Muscle layer of colon (tissue), 2 donors: ENCODE measurements at regions not wholly inside any gene's neighbourhood (a gene's known extent, or its start where the extent isn't known, plus 50 kb on each side); places are given as distances from the start of the nearest gene placed in this dataset.
"Not testable (repeated sequence)": the region's sequence is repeated elsewhere in the genome, so short reads cannot be mapped to it uniquely, and the experiment has no call there.

ENCODE experiments used
- H3K27ac ChIP-seq: one replicate; pipeline ENCODE4 v1.7.0; 2013; ENCODE audit warnings: low read depth, mild to moderate bottlenecking, low read length, moderate library complexity
- H3K27me3 ChIP-seq, 2 donors: one replicate each; pipeline ENCODE4 v1.7.0; 2013; ENCODE audit warnings: low read length in 2 of 2, mild to moderate bottlenecking in 2 of 2; ENCODE audit not compliant: insufficient read depth in 2 of 2, control insufficient read depth in 1 of 2
- H3K36me3 ChIP-seq: one replicate; pipeline ENCODE4 v1.7.0; 2013; ENCODE audit warnings: mild to moderate bottlenecking, low read length; ENCODE audit not compliant: insufficient read depth
- H3K4me1 ChIP-seq: one replicate; pipeline ENCODE4 v1.7.0; 2013; ENCODE audit warnings: mild to moderate bottlenecking, low read length; ENCODE audit not compliant: insufficient read depth
- H3K4me3 ChIP-seq, 2 donors: one replicate each; pipeline ENCODE4 v1.7.0; 2013; ENCODE audit warnings: low read length in 2 of 2, low read depth in 1 of 2, mild to moderate bottlenecking in 1 of 2, moderate library complexity in 1 of 2
- H3K9ac ChIP-seq: one replicate; pipeline ENCODE4 v1.7.0; 2013; ENCODE audit warnings: low read length
- H3K9me3 ChIP-seq: one replicate; pipeline ENCODE4 v1.7.0; 2013; ENCODE audit warnings: mild to moderate bottlenecking, low read length
- donor health status: abdominal sarcoma.
- donor health status: Adenocarcinoma of cecum.

DNA sequence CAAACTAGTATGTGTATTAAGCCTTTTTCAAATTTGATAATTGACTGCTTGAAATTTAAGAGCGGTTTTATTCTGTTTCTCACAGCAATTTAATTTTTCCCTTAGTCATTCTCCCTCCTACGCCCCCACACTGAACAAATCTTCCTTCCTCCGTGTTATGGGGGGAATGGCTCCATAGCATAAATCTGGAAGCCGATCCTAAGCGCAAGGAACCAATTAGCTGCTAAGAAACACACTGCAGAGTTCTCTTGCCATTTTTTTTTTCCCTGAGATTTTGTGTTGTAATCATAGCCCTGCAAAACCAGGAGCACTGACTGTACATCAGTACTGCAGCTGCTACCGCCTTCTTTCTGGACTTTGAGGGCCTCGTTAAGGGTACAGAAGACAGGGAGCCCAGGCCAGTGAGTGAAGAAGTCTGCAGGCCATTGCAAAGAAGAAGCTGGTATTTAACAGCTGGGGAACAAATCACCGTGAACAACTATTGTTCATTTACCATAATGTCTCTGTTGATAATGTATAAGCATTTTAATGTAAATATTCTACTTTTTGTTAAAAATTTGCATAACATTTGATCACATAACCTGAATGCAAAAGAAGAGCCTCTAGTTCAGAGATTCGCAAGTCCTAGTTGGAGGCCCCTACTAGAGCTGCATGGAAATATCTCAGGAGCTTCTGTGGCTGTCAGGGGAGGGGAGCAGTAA is 264.0 kb downstream of the LRATD1 start:
- no peak overlapping the region for H3K9ac ChIP-seq
- no peak overlapping the region for H3K4me3 ChIP-seq
- H3K9me3 ChIP-seq: no peaks in the 10 kb centered on the region
- H3K4me1 ChIP-seq: no peaks in the 10 kb centered on the region
- no peak overlapping the region for H3K27ac ChIP-seq
- H3K36me3 ChIP-seq: no peaks in the 10 kb centered on the region
- H3K27me3 ChIP-seq: no peaks in the 10 kb centered on the region

DNA sequence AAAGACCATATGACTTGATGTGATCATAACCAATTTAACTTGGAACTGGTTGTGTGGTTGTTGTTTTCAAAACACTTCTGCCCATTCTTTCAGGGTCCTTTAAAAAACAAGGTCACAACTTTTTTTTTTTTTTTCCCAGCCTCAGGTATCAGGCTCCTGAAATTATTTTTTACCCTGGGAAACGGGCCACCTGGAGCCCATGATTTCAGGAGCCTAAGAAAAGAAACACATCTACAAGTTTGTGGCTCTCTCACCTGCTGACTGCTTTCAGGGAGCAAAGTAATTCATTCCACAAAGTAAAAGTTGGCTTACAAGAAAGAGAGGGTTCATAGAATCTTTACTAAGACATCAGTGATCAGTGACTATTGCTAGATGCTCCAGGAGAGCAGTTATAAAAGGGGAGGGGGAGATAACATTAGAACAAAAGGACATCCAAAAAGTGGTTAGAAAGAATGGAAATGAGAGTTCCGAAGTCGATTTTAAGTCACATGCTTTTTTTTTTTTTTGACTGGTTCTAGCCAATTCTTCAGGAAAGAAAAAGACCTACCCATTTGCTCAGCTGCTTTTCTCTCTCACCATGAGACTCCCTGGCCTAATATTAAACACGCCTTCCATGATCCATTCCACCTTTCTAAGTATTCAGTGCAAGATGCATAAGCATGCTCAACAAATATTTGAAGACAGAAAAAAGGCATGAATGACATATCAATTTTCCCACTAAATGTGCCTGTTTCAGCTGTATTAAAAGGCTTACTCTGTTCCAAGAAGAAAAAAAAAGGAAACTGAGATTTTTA is 267.3 kb downstream of the LRATD1 start:
- Histone ChIP-seq H3K27me3 (no peaks in the 10 kb centered on the region), H3K4me3 (no peak overlapping the region)

DNA sequence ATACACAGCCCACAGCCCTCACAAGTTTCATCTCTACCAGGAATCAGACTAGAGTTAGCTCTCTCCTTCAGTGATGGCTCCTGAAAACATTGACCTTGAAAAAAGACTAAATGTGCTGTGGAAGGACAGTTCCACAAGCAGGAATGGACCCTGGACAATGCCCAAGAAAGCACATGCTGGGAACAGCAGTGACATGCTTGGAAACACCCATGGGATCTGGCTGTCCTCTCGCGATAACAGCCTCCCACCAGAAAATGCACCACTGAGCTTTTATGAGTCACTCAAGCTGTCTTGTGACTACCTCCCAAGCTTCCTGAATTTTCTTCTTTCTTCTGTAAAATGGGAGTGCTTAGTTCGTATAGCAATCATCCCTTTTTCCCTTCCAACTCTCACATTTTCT is 269.2 kb downstream of the LRATD1 start:
- H3K4me3 ChIP-seq: no peak overlapping the region
- H3K36me3 ChIP-seq: no peaks in the 10 kb centered on the region
- no peak overlapping the region for H3K27ac ChIP-seq
- H3K9me3 ChIP-seq: no peaks in the 10 kb centered on the region
- H3K4me1 ChIP-seq: no peaks in the 10 kb centered on the region
- no peak overlapping the region for H3K9ac ChIP-seq
- H3K27me3 ChIP-seq: no peaks in the 10 kb centered on the region

More for the DNA sequence above, 267.3 kb downstream of the LRATD1 start:
- Histone ChIP-seq H3K4me1 (no peaks in the 10 kb centered on the region), H3K36me3 (no peaks in the 10 kb centered on the region), H3K9me3 (no peaks in the 10 kb centered on the region), H3K9ac (no peak overlapping the region), H3K27ac (no peak overlapping the region)

DNA sequence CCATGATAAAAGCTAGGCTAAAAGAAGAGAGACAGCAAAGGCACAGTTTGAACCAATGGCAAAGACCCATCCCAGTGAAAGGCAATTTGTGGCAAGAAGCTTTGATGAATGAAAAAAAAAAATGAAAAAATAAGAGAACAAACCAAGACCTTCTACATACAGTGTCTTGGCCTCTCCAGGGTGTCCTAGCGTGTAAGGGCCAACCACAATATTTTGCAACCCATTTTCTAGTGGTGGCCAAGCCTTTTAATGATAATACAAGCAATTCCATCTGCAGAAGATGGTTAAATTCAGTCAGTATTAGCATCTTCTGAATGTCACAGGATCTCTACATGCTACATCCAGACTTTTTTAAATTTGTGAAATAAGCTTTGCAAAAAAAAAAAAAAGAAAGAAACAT is 270.4 kb downstream of the LRATD1 start:
- Histone ChIP-seq H3K4me3 (no peak overlapping the region), H3K9ac (no peak overlapping the region), H3K4me1 (no peaks in the 10 kb centered on the region), H3K27ac (no peak overlapping the region), H3K9me3 (no peaks in the 10 kb centered on the region), H3K36me3 (no peaks in the 10 kb centered on the region), H3K27me3 (no peaks in the 10 kb centered on the region)

DNA sequence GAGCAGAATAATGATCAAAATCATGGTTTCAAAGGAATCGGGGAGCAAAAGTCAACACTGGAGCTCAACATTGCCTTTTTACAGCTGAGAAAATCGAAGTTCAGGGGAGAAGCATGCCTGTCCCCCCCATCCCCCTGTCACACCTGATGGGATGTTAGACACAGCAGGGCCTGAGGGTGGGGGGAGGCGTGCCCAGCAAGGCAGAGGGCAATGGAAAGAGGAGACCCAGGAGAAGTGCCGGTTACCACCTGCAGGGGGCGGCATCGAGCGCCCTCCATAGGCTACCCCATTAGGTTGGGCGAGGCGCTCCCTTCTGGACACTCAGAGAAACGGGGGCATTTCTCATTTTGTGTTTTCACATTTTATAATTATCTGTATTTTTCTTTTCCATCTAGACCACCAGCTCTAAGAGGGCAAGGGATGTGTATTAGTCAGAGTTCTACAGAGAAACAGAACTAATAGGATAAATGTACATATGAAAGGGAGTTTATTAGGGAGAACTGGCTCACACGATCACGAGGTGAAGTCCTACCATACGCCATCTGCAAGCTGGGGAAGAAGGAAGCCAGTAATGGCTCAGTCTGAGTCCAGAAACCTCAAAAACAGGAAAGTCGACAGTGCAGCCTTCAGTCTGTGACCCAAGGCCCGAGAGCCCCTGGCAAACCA is 271.3 kb downstream of the LRATD1 start:
- H3K9me3 ChIP-seq: no peaks in the 10 kb centered on the region
- H3K27ac ChIP-seq: no peak overlapping the region
- no peaks in the 10 kb centered on the region for H3K27me3 ChIP-seq
- no peak overlapping the region for H3K9ac ChIP-seq
- H3K4me3 ChIP-seq: no peak overlapping the region
- H3K36me3 ChIP-seq: no peaks in the 10 kb centered on the region
- H3K4me1 ChIP-seq: no peaks in the 10 kb centered on the region

DNA sequence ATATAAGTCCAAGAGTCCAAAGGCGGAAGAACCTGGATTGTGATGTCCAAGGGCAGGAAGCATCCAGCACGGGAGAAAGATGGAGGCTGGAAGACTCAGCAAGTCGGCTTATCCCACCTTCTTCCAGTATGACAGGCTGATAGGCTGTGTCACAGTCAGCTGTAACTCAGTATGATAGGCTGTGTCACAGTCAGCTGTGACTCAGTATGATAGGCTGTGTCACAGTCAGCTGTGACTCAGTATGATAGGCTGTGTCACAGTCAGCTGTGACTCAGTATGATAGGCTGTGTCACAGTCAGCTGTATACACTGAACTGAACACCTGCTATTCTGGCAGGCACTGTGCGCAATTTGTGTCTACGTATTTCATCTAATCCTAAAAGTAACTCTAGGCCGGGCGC is 271.9 kb downstream of the LRATD1 start:
- not testable (repeated sequence) for H3K27ac ChIP-seq, H3K27me3 ChIP-seq, H3K9me3 ChIP-seq, H3K36me3 ChIP-seq, H3K4me3 ChIP-seq, H3K4me1 ChIP-seq, H3K9ac ChIP-seq

DNA sequence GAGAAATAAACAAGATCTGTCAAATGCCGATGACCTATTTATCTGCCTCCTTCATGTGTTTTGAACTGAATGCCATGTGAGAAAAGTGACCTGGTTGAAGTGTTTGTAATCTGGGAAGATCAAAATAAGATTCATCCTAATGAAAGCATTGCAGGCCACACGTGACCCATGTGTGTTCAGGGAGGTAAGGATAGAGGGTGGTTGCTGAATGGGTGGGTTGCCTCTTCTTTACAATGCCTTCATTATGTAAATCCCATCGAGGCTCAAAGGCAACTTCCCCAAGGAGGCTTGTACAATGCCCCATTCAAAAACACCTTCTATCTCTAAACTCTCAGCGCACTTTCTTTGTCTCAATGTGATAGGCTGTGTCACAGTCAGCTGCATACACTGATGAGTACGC is 273.1 kb downstream of the LRATD1 start:
- no peaks in the 10 kb centered on the region for H3K4me1 ChIP-seq
- H3K36me3 ChIP-seq: no peaks in the 10 kb centered on the region
- H3K27ac ChIP-seq: no peak overlapping the region
- H3K9me3 ChIP-seq: no peaks in the 10 kb centered on the region
- H3K4me3 ChIP-seq: no peak overlapping the region
- H3K27me3 ChIP-seq: no peaks in the 10 kb centered on the region
- no peak overlapping the region for H3K9ac ChIP-seq

DNA sequence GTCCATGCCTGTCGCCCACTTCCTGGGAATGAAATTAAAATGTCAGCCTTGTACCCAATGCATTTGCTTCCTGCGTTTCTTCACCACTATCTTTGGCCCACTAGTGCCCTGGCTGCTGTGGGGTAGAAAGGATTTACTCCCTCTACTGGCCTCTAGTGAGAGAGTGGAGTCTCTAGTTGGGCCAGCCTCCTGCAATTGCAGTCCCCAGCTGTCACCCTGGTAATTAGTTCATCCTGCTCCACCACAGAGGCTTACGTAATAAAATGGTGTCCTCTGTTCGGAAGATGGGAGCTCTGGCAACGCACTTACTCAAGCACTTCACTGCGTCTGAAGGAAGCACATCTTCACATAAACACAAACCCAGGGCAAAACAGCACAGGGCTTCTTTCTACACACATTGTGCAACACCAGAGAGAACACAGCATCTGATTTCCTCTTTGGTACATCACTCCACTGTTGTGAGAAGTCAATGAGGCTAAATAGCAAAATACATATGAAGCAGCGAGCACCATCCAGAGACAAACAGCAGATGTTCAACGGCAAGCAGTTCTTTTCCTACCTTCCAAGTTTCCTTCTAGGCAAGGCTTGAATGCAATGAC is 274.6 kb downstream of the LRATD1 start:
- no peaks in the 10 kb centered on the region for H3K36me3 ChIP-seq
- H3K27me3 ChIP-seq: no peaks in the 10 kb centered on the region
- no peak overlapping the region for H3K9ac ChIP-seq
- no peaks in the 10 kb centered on the region for H3K4me1 ChIP-seq
- H3K4me3 ChIP-seq: no peak overlapping the region
- no peaks in the 10 kb centered on the region for H3K9me3 ChIP-seq
- no peak overlapping the region for H3K27ac ChIP-seq

DNA sequence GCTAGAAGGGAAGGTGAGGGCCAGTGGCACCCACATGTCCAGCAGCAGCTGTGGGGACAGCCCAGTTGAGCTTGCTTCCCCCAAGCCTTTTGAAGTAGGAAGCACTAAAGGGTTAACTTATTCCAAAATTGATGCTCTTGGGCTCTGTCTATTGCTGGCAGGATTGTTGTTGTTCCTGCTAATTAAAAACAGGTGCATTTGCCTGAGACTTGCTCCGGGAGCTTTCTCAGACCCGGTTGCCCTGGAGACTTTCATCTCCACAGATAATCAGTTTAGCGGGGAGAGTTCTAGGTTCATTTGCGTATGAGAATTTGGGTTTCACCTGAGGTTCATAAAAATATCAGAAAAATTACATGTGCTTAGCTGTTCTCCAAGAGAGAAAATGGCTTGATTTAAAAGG is 277.3 kb downstream of the LRATD1 start:
- Histone ChIP-seq H3K36me3 (no peaks in the 10 kb centered on the region), H3K27ac (no peak overlapping the region), H3K27me3 (no peaks in the 10 kb centered on the region), H3K4me1 (no peaks in the 10 kb centered on the region), H3K4me3 (no peak overlapping the region), H3K9ac (no peak overlapping the region), H3K9me3 (no peaks in the 10 kb centered on the region)

DNA sequence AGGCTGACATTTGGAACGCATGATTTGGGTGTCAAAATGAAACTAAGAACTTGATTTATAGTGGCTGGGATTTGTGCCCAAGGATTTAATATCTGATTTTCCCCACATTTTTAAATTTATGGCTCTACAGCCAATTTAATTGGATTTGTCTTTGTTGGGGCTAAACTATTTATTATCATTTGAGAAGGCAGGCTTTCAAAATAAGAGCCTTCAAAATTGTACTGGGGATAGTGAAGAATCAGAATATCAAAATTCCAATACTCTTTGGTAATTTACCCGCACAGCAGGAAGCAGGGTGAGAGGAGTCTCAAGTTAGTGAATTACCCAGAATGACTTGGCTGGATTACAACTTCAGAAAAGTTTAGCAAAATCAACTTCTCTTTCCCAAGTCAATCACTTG is 278.1 kb downstream of the LRATD1 start:
- H3K4me3 ChIP-seq: no peak overlapping the region
- H3K27ac ChIP-seq: no peak overlapping the region
- H3K9me3 ChIP-seq: no peaks in the 10 kb centered on the region
- no peaks in the 10 kb centered on the region for H3K4me1 ChIP-seq
- H3K27me3 ChIP-seq: no peaks in the 10 kb centered on the region
- H3K9ac ChIP-seq: no peak overlapping the region
- H3K36me3 ChIP-seq: no peaks in the 10 kb centered on the region

DNA sequence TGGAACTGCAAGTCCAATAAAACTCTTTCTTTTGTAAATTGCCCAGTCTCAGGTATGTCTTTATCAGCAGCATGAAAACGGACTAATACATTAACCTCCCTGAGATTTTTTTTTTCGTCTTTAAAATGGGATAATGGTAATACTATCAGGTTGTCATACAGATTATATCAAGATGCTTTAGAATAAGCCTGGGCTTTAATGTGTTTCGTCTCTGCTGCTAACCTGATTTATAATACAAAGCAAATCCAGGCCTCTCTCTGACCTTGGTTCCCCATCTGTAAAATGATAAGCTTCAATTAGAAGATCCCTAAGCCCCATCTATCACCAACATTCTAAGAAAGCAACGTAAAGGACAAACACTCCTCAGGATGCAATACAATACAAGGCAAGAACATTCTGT is 283.5 kb downstream of the LRATD1 start:
- H3K27me3 ChIP-seq: no peaks in the 10 kb centered on the region
- H3K27ac ChIP-seq: no peak overlapping the region
- no peak overlapping the region for H3K4me3 ChIP-seq
- H3K4me1 ChIP-seq: no peaks in the 10 kb centered on the region
- H3K9me3 ChIP-seq: no peaks in the 10 kb centered on the region
- H3K9ac ChIP-seq: no peak overlapping the region
- H3K36me3 ChIP-seq: no peaks in the 10 kb centered on the region
